ENCODE measurements at regions not wholly inside any gene's neighbourhood (a gene's known extent, or its start where the extent isn't known, plus 50 kb on each side); places are given as distances from the start of the nearest gene placed in this dataset.

DNA sequence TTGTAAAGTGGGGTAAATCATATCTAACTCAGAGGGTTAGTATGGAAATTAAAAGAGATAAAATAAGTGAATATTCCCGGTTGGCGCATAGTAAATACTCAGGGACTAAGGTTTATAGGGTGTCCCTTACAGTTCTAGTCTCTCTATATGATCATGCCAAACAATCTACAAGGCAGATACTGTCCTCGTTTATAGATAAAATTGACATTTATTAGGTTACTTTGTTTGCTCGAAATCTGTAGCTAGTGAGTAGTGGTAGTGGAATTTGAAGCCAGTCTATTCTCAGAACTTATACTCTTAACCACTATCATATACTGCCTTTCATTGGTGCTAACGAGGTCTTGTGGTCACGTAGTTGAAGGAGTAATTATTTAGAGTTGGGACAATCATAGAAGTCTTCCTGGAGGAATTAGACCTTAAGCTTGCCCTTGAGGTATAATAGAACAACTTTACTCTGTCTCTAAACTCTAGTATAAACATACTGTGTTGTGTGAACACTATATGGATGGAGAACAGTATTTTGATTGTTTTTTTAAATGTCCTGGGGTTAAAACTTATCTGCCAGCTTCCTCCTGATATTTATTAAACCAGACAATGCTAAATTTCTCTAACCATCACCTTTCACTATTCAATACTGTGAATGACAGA lies 324.0 kb downstream of the STIM2 start:
- no peak for DNase-seq (ENCODE audit: low read depth in 2 of 2)

GRCh38 chr4:27186710-27187109 lies 326.1 kb downstream of the STIM2 start:
- DNase-seq (ENCODE audit: low read depth in 2 of 2) = no peak

DNA sequence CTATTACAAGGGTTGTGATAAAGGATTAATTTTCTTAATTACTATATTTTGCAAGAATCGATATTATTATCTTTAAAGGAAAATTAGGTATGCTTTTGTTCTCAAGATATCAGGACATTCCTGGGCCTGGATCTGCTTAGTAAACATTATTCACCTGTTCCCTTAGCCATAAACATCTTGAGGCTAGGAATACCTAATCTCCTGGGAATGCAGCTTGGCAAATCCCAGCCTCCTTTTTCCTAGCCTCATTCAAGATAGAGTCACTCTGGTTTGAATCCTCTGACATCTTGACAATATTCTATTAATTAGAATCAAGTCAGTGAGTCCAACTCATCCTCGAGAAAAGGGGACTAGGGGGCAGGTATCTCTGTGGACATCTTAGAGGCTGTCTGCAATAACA lies 327.1 kb downstream of the STIM2 start:
- DNase-seq (ENCODE audit: low read depth in 2 of 2) = no peak

GRCh38 chr4:27189683-27190082 lies 329.0 kb downstream of the STIM2 start:
- no peak for DNase-seq (ENCODE audit: low read depth in 2 of 2)

DNA sequence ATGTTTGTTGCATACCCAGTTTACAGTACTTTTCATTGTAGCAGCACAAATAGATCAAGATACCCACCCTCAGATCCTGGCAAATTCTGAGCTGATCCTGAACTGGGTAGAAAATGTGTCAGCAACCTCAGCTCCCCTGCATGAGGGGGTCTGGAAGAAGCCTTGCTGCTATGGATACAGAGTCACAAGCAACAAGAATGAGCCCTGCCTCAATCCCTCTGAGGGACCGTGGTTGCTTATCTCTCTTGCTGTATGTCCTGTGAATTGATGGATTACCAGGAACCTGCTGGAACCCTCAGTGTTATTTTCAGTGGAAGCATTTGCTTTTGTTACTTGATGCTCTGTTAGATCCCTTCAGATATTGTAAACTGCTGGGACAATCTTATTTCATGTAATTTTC lies 331.0 kb downstream of the STIM2 start:
- DNase-seq (ENCODE audit: low read depth in 2 of 2) = no peak

DNA sequence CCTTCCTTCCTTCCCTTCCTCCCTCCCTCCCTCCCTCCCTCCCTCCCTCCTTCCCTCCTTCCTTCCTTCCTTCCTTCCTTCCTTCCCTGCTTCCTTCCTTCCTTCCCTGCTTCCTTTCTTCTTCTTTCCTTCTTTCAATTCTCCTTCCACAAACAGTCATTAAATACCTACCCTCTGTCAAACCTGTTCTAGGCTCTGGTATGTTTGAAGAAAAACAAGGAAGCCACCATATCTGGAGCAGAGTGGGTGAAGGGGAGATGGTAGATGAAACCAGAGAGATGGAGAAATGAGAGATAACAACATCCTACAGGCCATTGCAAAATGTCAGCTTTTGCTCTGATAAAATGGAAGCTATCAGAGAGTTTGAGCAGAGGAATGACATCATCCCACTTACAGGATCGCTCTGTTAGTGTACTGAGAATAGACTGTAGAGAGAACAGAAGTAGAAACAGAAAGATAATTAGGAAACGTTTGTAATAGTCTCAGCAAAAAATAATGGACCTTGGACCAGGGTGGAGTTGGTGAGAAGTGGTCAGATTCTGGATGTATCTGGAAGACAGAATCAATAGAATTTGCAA lies 334.0 kb downstream of the STIM2 start:
- DNase-seq (ENCODE audit: low read depth in 2 of 2) = no peak

DNA sequence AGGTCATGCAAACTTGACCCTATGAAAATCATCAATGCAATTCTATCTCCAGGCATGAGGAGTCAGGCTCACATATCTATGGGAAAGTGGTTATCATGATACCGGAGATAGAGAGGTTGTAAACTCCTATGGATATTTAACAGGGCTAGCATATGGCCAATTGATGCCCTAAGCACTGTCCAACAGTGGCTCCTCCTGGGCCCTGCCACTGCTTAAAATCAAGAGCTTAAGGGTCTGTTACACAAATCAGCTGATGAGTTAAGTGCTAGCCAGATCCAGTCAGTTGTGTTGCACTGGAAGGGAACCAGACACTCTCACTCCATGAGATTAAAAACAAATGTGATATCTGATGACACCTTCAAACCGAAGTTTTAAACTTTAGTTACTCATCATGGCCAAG lies 337.6 kb downstream of the STIM2 start:
- no peak for DNase-seq (ENCODE audit: low read depth in 2 of 2)

GRCh38 chr4:27198971-27199370 lies 338.3 kb downstream of the STIM2 start:
- DNase-seq (ENCODE audit: low read depth in 2 of 2) = no peak

DNA sequence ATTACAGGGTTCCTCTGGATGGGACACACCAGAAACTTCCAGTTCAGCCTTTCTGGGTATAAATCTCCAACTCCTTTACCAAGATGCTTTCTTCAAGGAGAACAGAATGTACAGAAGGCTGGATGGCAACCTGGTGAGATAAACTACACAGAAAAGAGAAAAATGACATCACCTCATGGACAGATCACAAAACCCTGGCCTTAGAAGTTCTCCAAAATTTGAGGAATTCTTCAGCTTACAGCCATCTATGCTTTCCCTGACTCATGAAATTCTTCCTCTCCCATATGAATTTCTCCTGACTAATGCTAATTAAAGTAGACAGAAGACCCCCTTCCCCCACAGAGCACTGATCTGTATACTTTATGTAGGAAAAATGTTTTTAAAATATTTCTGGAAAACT lies 345.4 kb downstream of the STIM2 start:
- no peak for DNase-seq (ENCODE audit: low read depth in 2 of 2)

GRCh38 chr4:27210956-27211355 lies 350.3 kb downstream of the STIM2 start:
- no peak for DNase-seq (ENCODE audit: low read depth in 2 of 2)

DNA sequence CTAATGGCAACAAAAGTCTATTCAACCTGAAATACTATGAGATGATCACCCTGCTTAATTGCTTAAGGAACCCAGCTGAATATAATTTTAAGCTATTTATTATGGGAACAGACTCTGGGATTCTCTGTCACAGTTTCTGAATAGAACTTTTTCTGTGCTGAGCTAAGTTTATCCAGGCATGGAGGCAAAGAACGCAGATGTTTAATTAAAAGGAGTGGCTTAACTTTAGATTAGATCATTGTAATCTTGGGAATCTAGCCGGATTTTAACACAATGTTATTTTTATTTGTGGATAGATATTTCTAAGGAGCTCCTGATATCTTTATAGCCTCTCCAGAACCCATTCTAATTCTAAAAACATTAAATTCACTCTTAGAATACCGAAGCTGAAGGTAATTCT lies 353.4 kb downstream of the STIM2 start:
- DNase-seq (ENCODE audit: low read depth in 2 of 2) = no peak

DNA sequence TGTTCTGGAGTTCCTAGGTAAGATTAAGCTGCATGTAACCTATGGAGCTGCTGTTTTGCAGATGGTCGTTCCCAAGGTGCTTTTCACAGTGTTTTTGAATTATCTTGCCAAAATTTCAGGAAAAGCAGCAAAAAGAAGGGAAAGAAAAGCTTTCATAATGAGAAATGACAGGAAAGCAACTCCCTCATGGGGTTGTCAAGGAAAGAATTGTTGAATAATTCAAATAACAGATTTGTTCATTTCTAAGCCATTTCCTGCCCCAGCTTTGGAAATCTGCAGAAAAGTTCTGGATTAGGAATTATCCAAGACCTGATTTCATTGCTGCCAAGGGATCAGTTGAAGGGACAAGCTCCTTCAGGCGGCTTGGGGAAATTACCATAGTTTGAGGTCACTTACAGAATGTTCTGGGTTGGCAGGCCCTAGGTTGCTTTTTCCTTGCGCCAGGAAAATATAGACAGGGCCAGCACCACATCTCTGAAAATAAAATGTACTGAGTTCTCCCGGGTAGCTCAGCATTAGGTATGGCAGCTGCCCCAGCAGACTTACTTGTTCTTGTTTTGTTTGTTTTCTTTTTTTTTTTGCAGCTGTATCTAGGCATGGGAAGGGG lies 354.7 kb downstream of the STIM2 start:
- no peak for DNase-seq (ENCODE audit: low read depth in 2 of 2)

GRCh38 chr4:27217261-27217769 lies 356.7 kb downstream of the STIM2 start:
- DNase-seq (ENCODE audit: low read depth in 2 of 2) = no peak

- DNase-seq (ENCODE audit: low read depth in 2 of 2) = no peak
Observed at GRCh38 chr4:27218013-27218412, 357.4 kb downstream of the STIM2 start.

DNA sequence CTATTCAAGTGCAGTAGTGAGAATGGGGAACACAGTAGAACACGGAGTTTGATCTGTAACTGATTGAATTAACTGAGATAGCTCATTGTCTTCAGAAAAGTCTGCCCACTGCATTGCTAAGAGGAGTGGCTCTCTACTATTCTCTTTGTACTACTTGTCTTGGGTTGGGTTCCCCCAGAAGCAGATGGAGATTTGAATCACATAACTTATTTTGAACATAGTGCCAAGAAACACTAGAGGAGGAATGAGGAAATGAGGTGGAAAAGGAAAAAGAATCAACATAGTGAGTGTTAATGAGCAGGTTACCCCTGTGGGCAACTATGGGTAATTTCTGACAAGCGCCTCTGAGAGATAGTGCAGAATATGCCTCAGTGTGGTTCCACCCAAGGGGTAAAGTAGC lies 362.7 kb downstream of the STIM2 start:
- DNase-seq (ENCODE audit: low read depth in 2 of 2) = no peak

GRCh38 chr4:27233531-27233930 lies 372.9 kb downstream of the STIM2 start:
- no peak for DNase-seq (ENCODE audit: low read depth in 2 of 2)

GRCh38 chr4:27234306-27234899 lies 373.8 kb downstream of the STIM2 start:
- no peak for DNase-seq (ENCODE audit: low read depth in 2 of 2)

DNA sequence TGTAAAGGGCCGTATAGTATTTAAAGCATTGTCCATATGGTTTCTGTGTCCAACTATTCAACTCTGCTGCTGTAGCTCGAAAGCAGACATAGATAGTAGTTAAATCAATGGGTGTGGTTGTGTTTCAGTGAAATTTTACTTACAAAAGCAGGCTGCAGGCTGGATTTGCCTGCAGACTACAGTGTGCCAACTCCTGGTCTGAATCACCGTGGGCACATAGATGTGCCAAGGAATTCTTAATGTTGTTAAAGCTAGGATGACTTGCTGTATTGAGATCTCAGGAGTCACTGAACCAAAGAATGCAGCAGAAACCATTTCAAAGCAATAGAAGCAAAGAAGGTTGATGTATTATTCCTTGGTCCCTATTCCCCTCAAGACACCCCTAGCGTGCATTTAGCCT lies 379.0 kb downstream of the STIM2 start:
- no peak for DNase-seq (ENCODE audit: low read depth in 2 of 2)

GRCh38 chr4:27242217-27242616 lies 381.6 kb downstream of the STIM2 start:
- DNase-seq (ENCODE audit: low read depth in 2 of 2) = no peak

- no peak for DNase-seq (ENCODE audit: low read depth in 2 of 2)
Observed at GRCh38 chr4:27245216-27245615, 384.6 kb downstream of the STIM2 start.

GRCh38 chr4:27248829-27249228 lies 388.2 kb downstream of the STIM2 start:
- DNase-seq (ENCODE audit: low read depth in 2 of 2) = no peak

- no peak for DNase-seq (ENCODE audit: low read depth in 2 of 2)
Observed at GRCh38 chr4:27251771-27252170, 391.1 kb downstream of the STIM2 start.
